IgD-negative memory B cell (primary cell): ENCODE measurements at regions not wholly inside any gene's neighbourhood (a gene's known extent, or its start where the extent isn't known, plus 50 kb on each side); places are given as distances from the start of the nearest gene placed in this dataset.

Source experiments
- H3K27ac Mint-ChIP-seq, 3 donors: one replicate each; pipeline ENCODE4 v1.8.0; 2020 to 2022; ENCODE audit warnings: mild to moderate bottlenecking in 3 of 3, mixed read lengths in 3 of 3, moderate library complexity in 1 of 3
- H3K27me3 Mint-ChIP-seq: one replicate; pipeline ENCODE4 v1.8.0; 2021; ENCODE audit warnings: mixed read lengths
- H3K36me3 Mint-ChIP-seq: one replicate; pipeline ENCODE4 v1.8.0; 2020; ENCODE audit warnings: mild to moderate bottlenecking, mixed read lengths
- H3K4me1 Mint-ChIP-seq, 3 donors: one replicate each; pipeline ENCODE4 v1.8.0; 2020 to 2022; ENCODE audit warnings: mixed read lengths in 3 of 3, mild to moderate bottlenecking in 1 of 3
- H3K4me3 Mint-ChIP-seq, 4 donors: one replicate each; pipeline ENCODE4 v1.8.0; 2020 to 2022; ENCODE audit warnings: mild to moderate bottlenecking in 4 of 4, mixed read lengths in 4 of 4, moderate library complexity in 3 of 4
- H3K9me3 Mint-ChIP-seq, 3 donors: one replicate each; pipeline ENCODE4 v1.8.0; 2020 to 2021; ENCODE audit warnings: mixed read lengths in 3 of 3, mild to moderate bottlenecking in 1 of 3

DNA sequence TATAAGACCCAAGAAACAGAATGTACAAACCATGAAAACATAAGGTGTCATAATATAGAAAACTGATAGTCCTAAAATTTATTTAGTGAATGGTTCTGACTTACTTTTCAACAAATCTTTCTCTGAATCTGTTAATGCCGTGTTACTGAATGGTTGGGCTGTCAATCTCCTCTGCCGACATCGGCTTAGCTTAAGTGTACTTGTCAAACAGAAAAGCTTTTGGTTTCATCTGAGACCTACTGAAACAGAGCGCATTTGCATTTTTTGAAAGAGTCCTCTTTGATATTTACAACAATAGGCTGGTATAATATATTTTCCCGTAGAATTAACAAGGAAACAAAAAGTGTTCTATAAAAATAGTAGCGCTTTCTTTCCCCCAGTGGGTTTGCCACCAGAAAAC, 120.9 kb upstream of the ZNF804B start:
- no peak overlapping the region for H3K4me3 Mint-ChIP-seq
- H3K27ac Mint-ChIP-seq, result no peak overlapping the region
- no peaks in the 10 kb centered on the region for H3K4me1 Mint-ChIP-seq
- H3K27me3 Mint-ChIP-seq, result no peaks in the 10 kb centered on the region
- peaks cover 2 to 5% (median 2%) of the 10 kb centered on the region in 3 donors for H3K9me3 Mint-ChIP-seq
- H3K36me3 Mint-ChIP-seq, result no peaks in the 10 kb centered on the region

DNA sequence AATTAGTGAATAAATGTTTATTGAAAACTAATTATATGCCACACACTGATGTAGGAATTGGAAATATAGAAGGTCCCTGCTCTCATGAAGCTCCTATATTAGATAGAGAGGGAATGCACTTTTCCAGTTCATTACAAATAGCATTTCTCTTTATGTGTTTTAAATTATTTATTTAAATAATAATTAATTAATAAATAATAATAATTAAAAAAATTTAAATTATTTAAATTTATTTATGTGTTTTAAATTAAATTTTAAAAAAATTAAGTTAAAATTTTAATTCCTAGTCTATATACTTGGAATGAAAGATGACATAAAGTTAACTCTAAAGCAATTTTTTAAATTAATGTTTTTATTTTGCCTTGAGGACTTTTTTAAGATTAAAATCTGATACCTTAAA, 121.7 kb upstream of the ZNF804B start:
- Mint-ChIP-seq H3K9me3 (peaks cover 2 to 5% (median 2%) of the 10 kb centered on the region in 3 donors), H3K4me3 (no peak overlapping the region), H3K36me3 (no peaks in the 10 kb centered on the region), H3K27me3 (no peaks in the 10 kb centered on the region), H3K4me1 (no peaks in the 10 kb centered on the region), H3K27ac (no peak overlapping the region)

DNA sequence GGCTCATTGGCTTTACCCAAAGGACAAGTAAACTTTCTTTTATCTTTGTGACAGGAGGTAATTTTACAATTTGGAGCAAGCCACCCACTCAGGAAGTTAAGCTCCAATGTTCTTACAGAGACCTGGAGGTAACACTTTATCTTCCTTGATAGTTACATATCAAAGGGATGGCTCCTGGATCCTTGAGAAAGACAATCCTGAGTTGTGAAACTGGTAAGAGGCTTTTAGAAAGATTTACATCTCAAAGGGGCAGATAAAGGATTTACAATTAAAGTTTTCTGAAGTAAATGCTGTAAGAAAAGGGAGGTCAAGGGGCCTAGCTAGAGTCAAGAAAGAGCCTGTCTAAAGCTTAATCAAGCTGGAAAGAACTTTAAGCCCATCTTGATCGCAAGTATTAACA, 124.4 kb upstream of the ZNF804B start:
- no peak overlapping the region for H3K4me3 Mint-ChIP-seq
- H3K36me3 Mint-ChIP-seq, result no peaks in the 10 kb centered on the region
- peaks cover 2 to 5% (median 2%) of the 10 kb centered on the region in 3 donors for H3K9me3 Mint-ChIP-seq
- H3K27me3 Mint-ChIP-seq, result no peaks in the 10 kb centered on the region
- H3K4me1 Mint-ChIP-seq, result no peaks in the 10 kb centered on the region
- H3K27ac Mint-ChIP-seq, result no peak overlapping the region

DNA sequence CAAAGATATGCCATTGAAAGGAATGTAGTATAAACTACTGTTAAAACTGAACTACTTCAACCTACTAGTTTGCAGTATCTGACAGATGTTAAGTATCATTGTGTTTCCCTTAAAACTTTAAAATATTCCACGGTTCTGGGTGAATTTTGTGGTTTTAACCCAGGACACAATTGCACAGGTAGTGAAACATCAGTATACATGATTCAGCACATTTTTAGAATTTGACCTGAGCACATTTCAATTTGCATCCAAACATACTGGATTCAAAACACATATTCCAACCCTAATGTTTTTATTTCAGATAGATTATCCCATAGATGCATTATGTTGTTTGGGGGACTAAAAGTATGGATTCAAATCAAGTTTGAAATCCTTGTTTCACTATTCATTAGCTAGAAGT, 129.9 kb upstream of the ZNF804B start:
- Mint-ChIP-seq H3K27me3 (no peaks in the 10 kb centered on the region), H3K27ac (no peak overlapping the region), H3K4me1 (no peaks in the 10 kb centered on the region), H3K4me3 (no peak overlapping the region), H3K9me3 (no peaks in the 10 kb centered on the region), H3K36me3 (no peaks in the 10 kb centered on the region)

DNA sequence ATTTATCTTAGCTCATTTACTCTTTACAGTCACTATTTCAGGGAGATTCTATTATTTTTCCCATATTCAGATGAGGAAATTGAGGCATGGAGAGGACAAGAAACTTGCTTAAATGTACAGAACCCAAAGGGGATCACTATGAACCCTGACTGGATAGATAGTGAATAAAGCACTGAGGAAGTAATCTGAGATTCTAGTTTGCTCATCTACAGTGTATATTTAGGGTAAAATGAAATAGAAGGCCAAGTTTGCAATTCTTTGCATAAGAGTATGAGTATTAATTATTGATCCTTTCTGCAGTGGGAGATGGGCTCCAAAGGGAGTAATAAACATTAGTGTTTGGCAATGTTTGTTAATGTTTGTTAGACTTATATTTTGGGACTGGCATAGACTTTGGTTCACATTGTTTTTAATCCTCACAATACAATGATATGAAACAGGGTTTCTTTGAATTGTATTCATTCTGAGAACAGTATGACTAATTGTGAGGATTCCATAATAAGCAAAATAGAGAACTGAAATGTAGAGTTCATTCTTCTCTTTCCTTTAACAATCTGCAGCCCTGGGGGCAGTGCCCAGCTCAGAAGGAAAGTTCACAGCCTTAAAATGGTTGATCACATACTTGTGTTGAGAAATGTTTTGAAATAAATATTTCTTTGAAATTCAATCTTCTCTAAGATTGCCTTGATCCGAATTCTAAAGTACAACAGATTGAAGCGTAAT, 131.0 kb upstream of the ZNF804B start:
- Mint-ChIP-seq H3K9me3 (no peaks in the 10 kb centered on the region), H3K4me3 (no peak overlapping the region), H3K27me3 (no peaks in the 10 kb centered on the region), H3K36me3 (no peaks in the 10 kb centered on the region), H3K27ac (no peak overlapping the region), H3K4me1 (no peaks in the 10 kb centered on the region)

DNA sequence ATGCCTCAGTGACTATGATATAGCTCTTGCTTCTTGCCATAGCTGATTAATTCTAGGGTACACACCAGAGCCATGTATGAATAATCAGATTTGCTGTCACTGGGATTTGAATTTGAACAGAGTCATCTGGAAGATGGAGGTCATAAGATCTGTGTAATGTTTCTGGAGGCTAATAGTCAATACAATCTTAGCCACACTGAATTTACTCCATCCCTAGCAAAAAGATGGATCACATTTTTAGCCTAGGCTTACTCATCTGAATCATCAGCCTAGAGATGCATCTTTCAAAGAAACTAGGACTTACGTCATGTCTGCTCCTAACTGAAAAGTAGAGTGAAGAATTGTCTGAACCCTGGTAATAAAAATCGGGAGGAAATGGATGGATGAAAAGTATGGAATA, 142.3 kb upstream of the ZNF804B start:
- no peaks in the 10 kb centered on the region for H3K27me3 Mint-ChIP-seq
- no peaks in the 10 kb centered on the region for H3K36me3 Mint-ChIP-seq
- H3K4me3 Mint-ChIP-seq, result no peak overlapping the region
- no peaks in the 10 kb centered on the region for H3K4me1 Mint-ChIP-seq
- no peaks in the 10 kb centered on the region for H3K9me3 Mint-ChIP-seq
- H3K27ac Mint-ChIP-seq, result no peak overlapping the region

DNA sequence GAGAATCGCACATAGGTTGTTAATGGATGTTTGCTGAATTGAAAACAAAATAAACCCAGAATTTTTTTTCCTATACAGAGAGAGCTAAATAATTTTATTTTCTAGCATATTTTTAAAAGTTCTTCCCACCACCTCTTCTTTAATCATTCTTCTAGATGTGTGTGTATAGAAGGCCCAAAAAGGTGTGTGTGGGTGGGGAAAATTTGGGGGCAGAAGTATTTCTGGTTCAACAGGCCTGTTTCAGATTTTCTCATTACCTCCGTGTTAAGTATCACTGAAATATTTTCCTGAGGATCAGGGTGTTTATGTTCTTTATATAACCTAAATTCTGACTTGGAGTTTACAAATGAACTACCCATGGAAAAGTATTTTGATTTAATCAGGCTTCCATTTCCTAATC, 144.2 kb upstream of the ZNF804B start:
- Mint-ChIP-seq H3K4me1 (no peaks in the 10 kb centered on the region), H3K27me3 (no peaks in the 10 kb centered on the region), H3K36me3 (no peaks in the 10 kb centered on the region), H3K9me3 (peaks cover 0 to 2% (median 0%) of the 10 kb centered on the region in 3 donors), H3K27ac (no peak overlapping the region), H3K4me3 (no peak overlapping the region)

DNA sequence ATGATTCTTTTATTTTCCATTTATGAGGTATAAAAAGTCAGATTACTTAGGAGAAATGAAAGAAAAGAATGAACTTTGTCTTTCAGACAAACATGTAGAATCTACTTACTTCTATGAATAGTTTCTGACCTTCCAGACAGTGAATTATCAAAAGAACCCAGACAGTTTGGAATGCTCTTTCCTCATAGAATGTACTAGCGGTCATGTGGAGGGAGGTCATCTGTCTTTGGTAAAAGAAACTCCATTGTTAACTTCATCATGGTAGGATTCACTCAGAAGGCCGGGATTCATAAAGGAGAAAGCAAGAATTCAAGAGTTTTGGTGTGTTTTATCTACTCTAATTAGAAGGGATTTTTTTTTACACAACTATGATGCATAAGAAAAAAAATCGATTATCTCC, 144.8 kb upstream of the ZNF804B start:
- no peak overlapping the region for H3K27ac Mint-ChIP-seq
- H3K27me3 Mint-ChIP-seq, result no peaks in the 10 kb centered on the region
- H3K9me3 Mint-ChIP-seq, result peaks cover 0 to 2% (median 0%) of the 10 kb centered on the region in 3 donors
- H3K4me3 Mint-ChIP-seq, result no peak overlapping the region
- no peaks in the 10 kb centered on the region for H3K4me1 Mint-ChIP-seq
- H3K36me3 Mint-ChIP-seq, result no peaks in the 10 kb centered on the region

DNA sequence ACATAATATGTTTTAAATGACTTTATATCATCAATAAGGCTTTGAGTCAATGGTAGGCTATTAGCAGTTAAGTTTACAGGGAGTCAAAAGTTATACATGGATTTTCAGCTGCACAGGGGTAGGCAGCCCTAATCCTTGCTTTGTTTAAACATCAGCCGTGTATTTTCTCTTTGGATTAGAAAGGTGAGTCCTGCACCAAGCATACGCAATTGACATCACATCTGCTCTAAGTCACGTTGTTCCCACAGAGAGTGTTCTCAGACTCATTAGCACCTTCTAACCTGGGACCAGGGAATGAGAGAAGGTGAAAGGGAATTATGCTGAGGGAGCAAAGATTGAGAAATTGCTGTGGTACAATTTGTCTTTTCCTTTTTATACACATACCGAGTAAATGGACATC, 148.6 kb upstream of the ZNF804B start:
- Mint-ChIP-seq H3K4me1 (no peaks in the 10 kb centered on the region), H3K36me3 (no peaks in the 10 kb centered on the region), H3K4me3 (no peak overlapping the region), H3K27ac (no peak overlapping the region), H3K9me3 (peaks cover 0 to 2% (median 0%) of the 10 kb centered on the region in 3 donors), H3K27me3 (no peaks in the 10 kb centered on the region)

DNA sequence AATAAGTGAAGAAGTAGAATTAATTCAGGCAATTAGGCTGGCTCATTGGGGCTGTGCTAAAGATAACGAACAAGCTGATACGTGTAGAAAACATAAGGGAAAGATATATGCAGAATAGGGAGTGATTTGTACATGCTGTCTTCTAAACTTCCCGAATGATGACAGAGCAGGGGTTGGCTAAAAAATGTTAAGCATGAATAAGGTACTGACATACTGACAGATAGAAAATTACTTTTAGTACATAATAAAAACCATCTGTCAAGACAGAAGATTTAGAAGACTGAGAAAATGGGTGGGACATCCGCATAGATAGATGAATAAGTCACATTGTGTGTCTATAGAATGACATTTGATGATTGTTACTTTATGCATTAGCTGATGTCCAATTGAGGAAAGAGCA, 158.8 kb upstream of the ZNF804B start:
- H3K27me3 Mint-ChIP-seq, result no peaks in the 10 kb centered on the region
- no peak overlapping the region for H3K4me3 Mint-ChIP-seq
- H3K36me3 Mint-ChIP-seq, result peaks cover 1% of the 10 kb centered on the region
- H3K27ac Mint-ChIP-seq, result no peak overlapping the region
- no peaks in the 10 kb centered on the region for H3K4me1 Mint-ChIP-seq
- peaks cover 0 to 3% (median 0%) of the 10 kb centered on the region in 3 donors for H3K9me3 Mint-ChIP-seq

DNA sequence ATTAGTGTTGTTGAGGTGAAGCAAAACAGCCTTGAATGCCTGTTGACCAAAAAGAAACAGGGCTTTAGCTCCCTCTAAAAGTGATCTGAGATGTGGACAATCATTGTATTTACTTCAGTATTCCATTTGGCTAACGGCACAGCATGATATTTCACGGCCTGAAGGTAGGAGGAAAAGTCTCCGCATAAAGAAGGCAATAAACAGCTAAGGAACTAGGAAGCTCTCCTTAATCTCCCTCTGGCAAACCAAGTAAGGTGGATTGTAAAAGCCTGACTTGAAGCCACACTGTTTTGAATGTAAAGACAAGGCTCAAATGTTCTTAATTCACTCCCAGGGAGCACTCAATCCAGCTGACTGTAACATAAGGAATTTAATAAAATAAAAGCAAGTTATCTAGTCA, 160.0 kb upstream of the ZNF804B start:
- no peak overlapping the region for H3K4me3 Mint-ChIP-seq
- peaks cover under 1 to 4% (median 3%) of the 10 kb centered on the region in 3 donors for H3K9me3 Mint-ChIP-seq
- no peaks in the 10 kb centered on the region for H3K27me3 Mint-ChIP-seq
- H3K36me3 Mint-ChIP-seq, result peaks cover 1% of the 10 kb centered on the region
- no peak overlapping the region for H3K27ac Mint-ChIP-seq
- H3K4me1 Mint-ChIP-seq, result no peaks in the 10 kb centered on the region

DNA sequence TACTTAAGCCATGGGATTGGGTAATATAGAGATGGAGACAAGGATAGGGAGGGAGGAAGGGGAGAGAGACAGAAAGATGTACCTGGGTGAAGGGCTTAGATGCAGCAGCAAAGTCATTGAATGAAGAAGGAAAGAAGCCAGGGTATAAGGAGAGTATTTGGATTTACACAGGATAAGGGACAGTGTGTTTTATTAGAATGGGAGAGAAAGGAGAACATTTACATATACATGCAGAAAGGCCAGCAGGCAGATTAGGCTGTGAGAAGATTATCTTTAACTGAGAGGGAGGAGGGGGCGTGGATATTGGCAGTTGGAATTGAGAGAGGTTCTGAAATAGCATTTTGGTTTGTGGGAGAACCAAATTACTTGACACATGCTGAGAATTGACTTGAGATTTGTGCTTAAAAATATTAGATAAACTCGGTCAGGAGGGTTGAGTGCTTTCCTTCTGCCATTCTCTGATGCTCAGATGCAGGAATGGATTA, 161.5 kb upstream of the ZNF804B start:
- H3K27me3 Mint-ChIP-seq, result no peaks in the 10 kb centered on the region
- peaks cover 1% of the 10 kb centered on the region for H3K36me3 Mint-ChIP-seq
- no peaks in the 10 kb centered on the region for H3K4me1 Mint-ChIP-seq
- H3K27ac Mint-ChIP-seq, result no peak overlapping the region
- no peak overlapping the region for H3K4me3 Mint-ChIP-seq
- peaks cover 2 to 5% (median 3%) of the 10 kb centered on the region in 3 donors for H3K9me3 Mint-ChIP-seq

DNA sequence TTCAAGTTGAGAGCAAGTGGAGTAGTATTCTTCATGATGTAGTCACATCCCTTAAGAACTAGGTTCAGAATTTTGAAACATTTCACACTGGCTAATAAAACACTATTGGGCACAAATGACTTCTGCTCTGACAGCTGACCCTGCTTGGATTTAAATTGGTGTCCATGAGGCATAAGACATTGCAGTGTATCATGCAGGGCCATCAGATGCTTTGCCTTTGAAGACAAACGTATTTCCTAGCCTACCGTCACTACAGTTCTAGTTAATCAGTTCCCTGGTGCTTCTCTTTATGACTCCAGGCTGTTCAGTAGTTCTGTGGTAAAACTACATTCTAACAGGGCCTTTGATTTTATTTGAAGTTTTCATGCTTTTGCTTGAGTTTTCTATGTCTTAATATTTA, 168.5 kb upstream of the ZNF804B start:
- H3K9me3 Mint-ChIP-seq, result peaks cover 1 to 15% (median 5%) of the 10 kb centered on the region in 3 donors
- H3K27ac Mint-ChIP-seq, result no peak overlapping the region

DNA sequence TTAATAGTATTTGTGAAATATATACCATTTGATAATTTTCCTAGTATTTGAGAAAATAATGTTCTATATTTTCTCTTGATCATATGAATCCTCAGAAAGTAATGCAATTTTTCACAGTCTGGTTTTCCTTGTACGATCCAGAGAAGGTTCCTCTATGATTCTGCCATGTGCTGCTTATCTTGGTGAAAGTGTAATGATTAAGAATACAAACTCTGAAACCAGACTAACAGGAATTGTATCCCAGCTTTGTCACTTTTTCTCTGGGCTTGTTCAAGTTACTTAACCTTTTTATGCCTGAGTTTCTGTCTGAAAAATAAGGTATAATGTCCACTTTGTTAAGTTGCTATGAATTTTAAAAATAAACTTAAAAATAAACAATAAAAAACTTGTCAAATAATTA, 169.6 kb upstream of the ZNF804B start:
- H3K36me3 Mint-ChIP-seq, result peaks cover 3% of the 10 kb centered on the region
- no peak overlapping the region for H3K27ac Mint-ChIP-seq
- H3K9me3 Mint-ChIP-seq, result peaks cover 1 to 14% (median 5%) of the 10 kb centered on the region in 3 donors
- H3K4me1 Mint-ChIP-seq, result no peaks in the 10 kb centered on the region
- H3K27me3 Mint-ChIP-seq, result no peaks in the 10 kb centered on the region
- H3K4me3 Mint-ChIP-seq, result no peak overlapping the region

More for the DNA sequence above, 168.5 kb upstream of the ZNF804B start:
- Mint-ChIP-seq H3K27me3 (no peaks in the 10 kb centered on the region), H3K36me3 (peaks cover 3% of the 10 kb centered on the region), H3K4me1 (no peaks in the 10 kb centered on the region), H3K4me3 (no peak overlapping the region)

DNA sequence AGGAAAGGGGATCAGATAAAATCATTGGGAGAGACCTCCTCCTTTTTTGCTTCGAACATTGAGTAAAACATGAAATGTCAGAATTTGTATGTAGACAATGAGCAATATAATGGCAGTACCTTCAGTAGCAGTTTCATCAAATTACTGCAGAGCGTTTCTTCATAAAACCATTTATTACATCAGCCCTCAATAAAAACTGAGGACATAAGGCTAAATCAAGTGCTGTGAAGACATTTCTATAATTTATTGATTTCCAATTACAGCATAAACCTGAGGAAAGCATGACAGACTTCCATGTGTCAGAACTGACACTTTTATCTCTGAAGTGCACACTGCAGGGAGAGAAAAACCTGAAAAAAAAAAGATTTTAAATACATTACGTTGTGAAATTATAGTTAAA, 172.6 kb upstream of the ZNF804B start:
- Mint-ChIP-seq H3K4me1 (no peaks in the 10 kb centered on the region), H3K27ac (no peak overlapping the region), H3K27me3 (no peaks in the 10 kb centered on the region), H3K36me3 (peaks cover 2% of the 10 kb centered on the region), H3K9me3 (peaks cover 0 to 3% (median 1%) of the 10 kb centered on the region in 3 donors), H3K4me3 (no peak overlapping the region)

DNA sequence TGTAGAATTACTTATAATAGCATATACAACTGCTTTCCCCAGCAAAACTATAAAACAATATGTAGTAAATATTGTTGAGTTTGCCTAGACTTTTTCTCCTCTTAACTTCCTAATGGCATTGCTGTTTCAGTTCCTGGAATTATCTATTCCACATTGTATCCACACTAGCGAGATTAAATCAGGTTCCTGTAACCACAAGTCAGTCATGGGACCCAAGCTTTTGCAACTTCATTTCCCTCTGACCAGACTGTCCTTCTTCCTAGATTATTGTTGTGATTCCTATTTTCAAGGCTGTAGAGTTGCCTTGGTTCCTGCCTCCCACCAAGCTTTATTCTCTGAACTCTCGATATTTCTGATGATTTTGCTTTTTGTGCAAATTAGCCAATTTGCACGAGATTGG, 173.3 kb upstream of the ZNF804B start:
- Mint-ChIP-seq H3K9me3 (peaks cover 0 to 1% (median 0%) of the 10 kb centered on the region in 3 donors), H3K4me3 (no peak overlapping the region), H3K27ac (no peak overlapping the region), H3K27me3 (no peaks in the 10 kb centered on the region), H3K36me3 (no peaks in the 10 kb centered on the region), H3K4me1 (no peaks in the 10 kb centered on the region)
